ENCODE measurements at regions not wholly inside any gene's neighbourhood (a gene's known extent, or its start where the extent isn't known, plus 50 kb on each side); places are given as distances from the start of the nearest gene placed in this dataset.

DNA sequence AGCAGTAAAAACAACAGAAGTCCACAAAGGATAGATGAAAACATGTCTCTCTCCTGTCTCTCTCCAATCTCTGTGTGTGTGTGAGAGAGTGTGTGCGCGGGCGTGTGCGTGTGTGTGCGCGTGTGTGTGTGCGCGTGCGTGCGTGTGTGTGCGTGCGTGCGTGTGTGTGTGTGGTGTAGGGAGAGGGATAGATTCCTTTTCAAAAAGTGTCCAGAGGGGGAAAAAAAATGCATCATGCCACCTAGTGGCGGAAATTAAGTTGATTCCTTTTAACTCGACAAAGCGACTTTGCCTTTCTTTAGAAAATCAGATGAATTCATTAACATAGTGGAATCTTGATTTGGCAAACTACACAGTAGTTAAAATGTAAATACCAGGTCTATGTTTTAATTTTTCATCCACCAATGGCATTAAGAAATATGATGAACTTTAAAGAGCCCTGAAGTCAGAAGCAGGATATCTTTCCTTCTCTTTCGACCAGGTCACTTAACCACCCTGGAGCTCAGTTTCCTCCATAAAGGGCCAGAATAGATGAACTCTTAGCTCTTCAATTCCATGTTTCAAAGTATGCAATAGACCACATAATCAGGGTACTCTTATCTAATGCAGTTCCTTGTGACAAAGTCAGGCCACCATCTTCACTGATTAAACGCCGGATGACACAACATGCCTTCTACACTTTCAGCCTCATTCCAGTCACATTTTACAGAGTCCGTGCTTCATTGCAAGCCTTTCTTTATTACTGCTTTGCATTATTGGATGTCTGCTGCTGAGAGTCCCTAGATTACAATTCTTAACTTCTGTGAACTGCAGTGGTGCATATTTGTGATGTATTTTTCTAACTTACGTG lies 162.8 kb downstream of the FBXO8 start:
- no peak for DNase-seq

DNA sequence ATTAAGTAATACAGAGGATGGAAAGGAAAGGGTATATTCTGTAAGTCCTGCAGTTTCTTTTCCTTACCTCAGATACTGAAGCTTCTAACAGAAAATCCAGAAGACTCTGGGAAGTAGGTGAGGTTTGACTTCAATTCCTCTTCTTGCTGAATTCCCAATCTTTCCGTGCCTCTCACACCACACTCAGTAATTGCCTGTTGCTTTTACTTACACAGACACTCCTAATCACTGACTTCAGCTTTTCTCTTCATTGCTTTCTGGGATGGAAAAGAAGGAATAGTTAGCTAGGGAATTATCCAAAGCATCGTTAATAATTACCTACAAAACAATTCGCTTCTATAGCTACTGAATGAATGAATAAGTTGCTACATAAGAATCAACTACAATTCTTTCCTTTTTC lies 163.6 kb downstream of the FBXO8 start:
- DNase-seq = no peak

GRCh38 chr4:174119051-174119450 lies 164.4 kb downstream of the FBXO8 start:
- DNase-seq = no peak

DNA sequence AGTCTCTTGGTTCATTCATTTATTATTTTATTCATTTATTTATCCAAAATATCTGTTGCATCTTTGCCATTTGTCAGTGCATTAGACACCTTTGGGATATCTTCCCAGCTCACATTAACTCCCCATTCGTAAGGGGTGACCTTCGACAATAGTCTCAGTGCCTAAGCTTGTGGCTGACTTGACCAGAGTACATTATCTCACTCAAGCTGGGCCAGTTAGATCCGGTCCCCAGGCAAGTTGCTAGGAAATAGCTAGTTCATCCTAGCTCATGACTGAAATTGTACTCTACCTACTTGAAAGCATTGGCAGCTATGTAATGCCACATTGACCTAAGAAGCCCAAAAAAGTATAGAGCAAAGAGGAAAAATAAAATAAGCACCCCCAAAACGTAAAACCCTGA lies 165.3 kb downstream of the FBXO8 start:
- DNase-seq = no peak

DNA sequence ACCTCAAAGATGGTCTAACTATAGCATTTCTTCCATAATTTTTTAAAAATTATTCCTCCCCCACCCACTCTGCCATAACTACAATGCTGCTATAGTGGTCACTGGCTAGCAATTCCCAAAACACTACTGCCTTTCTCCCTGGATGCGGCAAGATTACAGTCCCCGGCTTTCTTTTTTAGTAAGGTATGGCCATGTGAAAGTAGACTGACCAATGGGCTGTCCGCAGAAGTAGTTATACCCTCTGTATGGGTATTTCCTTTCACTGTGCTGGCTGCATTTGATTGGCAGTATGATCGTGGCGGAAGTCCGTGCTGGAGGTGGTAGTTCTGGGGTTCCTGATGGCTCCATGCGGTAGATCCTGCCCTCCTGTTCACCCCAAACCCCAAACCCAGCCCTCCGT lies 166.0 kb downstream of the FBXO8 start:
- no peak for DNase-seq

DNA sequence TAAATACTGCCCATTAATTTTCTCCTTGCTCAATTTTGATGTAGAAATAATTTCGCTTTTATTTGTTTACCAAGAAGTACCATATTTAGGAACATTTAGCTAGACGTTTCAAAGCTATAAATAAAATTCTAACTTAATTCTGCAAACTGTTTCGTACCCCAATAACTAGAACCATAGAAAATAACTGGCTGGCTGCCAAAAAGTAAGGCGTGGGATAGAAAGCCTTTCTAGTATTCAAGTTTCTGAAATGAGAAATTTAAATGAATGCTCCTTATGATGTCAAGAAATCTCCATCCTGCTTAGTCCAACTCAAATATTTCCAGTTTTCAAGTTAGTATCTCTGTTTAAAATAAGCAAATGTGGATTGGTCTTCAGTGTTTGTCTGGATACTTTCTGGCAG lies 167.4 kb downstream of the FBXO8 start:
- no peak for DNase-seq

GRCh38 chr4:174111422-174111821 lies 172.0 kb downstream of the FBXO8 start:
- no peak for DNase-seq

GRCh38 chr4:174110180-174110579 lies 173.3 kb downstream of the FBXO8 start:
- no peak for DNase-seq

DNA sequence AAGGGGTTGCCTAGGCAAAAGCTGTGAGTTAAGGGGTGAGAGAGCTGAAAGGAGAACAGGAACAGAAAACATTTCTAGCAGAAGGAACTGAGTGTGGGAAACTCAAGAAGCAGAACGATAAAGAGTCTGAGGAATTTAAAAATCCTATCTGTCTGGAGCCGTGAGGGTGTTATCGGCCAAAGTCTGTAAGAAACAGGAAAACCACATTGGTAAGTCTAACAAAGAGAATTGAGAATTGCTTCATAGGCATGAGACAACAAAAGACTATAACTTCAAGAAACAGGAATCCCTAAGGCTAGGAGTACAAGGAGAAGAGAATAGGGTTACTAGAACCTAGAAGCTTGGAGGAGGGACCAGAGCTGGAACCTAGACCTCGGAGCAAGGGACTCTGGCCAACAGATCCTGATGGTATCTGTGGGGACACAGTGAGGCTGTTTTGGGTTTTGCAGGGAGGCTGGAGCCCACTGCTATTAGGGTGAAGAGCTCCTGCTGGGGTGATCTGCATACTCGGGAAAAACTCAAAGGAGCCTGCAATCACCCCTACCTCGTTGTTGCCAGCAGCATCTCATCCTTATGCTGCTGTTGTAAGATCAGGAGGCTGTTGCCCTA lies 175.6 kb downstream of the FBXO8 start:
- DNase-seq = no peak

DNA sequence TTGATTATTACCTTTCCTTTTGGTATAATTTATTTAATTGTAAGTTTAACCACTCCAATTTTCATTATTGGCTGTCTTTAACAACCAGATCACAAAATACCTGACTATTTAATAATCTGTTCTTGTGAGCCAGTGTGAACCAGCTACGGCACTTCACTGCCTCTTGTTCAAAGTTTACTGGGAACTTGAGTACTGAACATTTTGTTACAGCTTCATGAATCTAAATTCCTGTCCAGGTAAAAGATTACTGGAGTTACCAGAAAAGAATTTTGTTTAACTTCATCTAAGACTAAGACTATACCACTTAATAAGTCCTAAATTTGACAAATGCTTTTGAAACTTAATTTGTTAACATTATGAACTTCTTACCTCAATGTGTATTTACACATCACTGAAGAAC lies 178.3 kb downstream of the FBXO8 start:
- DNase-seq = no peak

DNA sequence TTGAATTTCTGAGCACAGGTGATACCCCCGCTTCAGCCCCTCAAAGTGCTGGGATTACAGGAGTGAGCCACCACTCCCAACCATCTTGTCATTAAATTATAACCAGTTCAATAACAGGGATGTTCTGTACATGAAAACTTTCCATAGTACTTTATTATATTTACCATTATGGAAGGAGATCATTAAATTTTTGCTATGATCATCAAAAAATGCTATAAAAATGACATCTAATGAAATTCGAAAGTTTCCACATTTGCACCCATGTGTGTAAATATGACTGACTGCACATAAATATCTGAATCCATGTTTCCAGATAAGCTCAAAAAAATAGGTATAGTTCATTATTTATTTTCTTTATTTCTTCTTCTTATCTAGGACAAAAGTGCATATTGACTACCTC lies 182.6 kb downstream of the FBXO8 start:
- no peak for DNase-seq

GRCh38 chr4:174099712-174100111 lies 183.8 kb downstream of the FBXO8 start:
- no peak for DNase-seq

GRCh38 chr4:174096999-174097398 lies 186.5 kb downstream of the FBXO8 start:
- DNase-seq = no peak

DNA sequence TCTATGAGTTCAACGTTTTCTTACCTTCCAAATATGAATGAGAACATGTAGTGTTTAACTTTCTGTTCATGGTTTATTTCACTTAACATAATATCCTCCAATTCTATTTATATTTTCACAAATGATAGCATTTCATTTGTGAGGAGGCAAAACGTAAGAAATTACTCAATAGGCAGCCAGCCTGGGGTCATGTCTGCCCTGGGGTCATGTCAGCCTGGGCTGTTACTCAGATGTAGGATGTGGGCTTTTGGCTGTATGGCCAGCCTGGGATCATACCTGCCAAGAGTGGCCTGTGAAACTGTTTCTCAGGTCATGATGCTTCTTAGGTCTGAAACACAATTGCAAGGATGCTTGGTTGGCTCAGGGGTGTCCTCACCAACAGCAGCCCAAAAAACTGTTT lies 187.0 kb downstream of the FBXO8 start:
- no peak for DNase-seq

GRCh38 chr4:174091130-174091529 lies 192.3 kb downstream of the FBXO8 start:
- no peak for DNase-seq

GRCh38 chr4:174089711-174090110 lies 193.8 kb downstream of the FBXO8 start:
- DNase-seq = no peak

- DNase-seq = no peak
Measured at GRCh38 chr4:174088795-174089194, 194.7 kb downstream of the FBXO8 start.

GRCh38 chr4:174086829-174087799 lies 196.4 kb downstream of the FBXO8 start:
- DNase-seq = no peak

DNA sequence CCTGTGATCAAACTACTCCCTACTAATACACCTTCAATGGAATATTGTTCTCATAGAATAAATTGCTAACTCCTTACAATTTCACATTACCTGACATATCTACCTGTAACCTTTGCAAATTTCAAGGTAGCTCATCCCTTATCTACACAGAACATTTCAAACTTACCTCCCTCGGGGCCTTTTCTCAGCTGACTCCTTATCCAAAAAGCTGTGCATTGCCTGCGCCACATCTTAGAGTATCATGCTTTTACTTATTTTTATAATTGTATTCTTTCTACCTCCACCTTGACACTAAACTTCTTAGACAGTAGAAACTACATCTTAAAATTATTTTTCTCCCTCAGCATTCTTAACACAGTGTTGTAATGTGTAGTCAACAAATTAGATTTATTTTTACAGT lies 198.5 kb downstream of the FBXO8 start:
- no peak for DNase-seq

- no peak for DNase-seq
Measured at GRCh38 chr4:174084542-174084941, 198.9 kb downstream of the FBXO8 start.

DNA sequence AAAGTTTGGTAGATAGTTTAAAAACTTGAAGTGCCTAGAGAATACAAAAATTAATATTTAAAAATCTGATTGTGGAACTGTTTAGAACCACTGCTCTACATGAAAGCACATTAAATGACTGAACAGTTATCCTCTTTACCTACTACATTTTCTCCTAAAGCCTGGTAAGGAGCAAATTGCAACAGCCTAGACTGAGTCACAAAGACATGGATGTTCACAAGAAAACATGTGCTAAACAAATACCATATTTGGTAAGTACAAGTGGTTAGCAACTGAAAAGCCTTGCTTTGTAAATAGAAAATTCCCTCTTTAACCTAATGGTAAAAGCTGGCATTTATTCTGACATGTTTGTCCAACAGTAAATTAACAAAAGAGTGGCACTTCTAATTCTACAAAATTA lies 203.1 kb downstream of the FBXO8 start:
- DNase-seq = no peak

DNA sequence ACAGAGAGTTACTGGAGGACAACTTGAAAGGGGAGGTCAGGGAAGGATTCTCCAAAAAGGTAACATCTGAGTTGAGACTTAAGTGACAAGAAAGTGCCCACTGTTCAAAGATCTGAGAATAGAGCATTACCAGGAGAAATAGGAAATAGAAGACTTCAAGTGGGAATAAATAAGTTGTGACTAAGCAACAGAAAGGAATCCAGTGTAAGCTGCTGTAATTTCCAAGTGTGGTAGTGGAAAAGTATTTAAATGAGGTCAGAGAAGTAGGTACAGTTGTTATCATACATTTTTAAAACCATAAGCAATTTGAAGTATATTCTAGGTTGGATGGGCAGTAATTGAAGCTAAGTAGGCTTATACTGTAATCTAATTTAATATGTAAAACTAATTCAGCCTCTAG lies 211.9 kb downstream of the FBXO8 start:
- DNase-seq = no peak

DNA sequence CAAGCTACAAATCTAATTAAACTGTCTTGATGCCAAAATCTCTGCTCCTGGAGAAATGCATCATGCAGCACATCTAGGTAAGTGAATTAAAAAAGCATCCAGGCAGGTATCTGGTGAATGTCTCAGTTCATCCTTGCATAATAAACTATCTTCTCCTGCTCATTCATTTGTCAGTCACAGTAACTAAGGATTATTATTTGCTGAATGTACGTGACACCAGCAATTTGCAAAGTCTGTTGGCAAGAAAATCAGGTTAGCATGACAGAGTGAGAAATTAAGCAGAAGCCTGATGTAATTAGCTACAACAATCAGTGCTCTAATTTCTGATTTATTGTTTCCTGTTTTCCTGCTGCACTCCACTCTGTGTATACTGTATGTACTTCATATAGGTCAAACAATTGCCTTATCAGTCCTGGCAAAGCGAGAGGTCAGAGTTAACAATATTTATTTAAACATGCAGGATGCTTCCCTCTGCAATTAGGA lies 213.6 kb downstream of the FBXO8 start:
- DNase-seq = no peak

All from T1000 (cell line).